H9 (cell line): ENCODE measurements at regions not wholly inside any gene's neighbourhood (a gene's known extent, or its start where the extent isn't known, plus 50 kb on each side); places are given as distances from the start of the nearest gene placed in this dataset.

Experiments
- DNase-seq: peaks from one replicate; pipeline ENCODE4 v3.0.0-alpha.2; 2017
- H2AFZ ChIP-seq: one replicate; pipeline ENCODE4 v1.6.1; 2013; ENCODE audit warnings: mild to moderate bottlenecking, low read length, control low read depth, moderate library complexity
- H2AK5ac ChIP-seq: 2 replicates; pipeline ENCODE4 v1.6.1; 2013; ENCODE audit warnings: low read length, control low read depth, mixed read lengths; ENCODE audit not compliant: insufficient read length
- H2BK120ac ChIP-seq: one replicate; pipeline ENCODE4 v1.6.1; 2013; ENCODE audit warnings: low read depth, mild to moderate bottlenecking, low read length, control low read depth, inconsistent platforms; ENCODE audit not compliant: poor library complexity, severe bottlenecking
- H2BK12ac ChIP-seq: 2 replicates; pipeline ENCODE4 v1.6.1; 2013; ENCODE audit warnings: low read length, control low read depth, mixed read lengths, low read depth; ENCODE audit not compliant: insufficient read length
- H2BK15ac ChIP-seq: 2 replicates; pipeline ENCODE4 v1.6.1; 2013; ENCODE audit warnings: low read depth, low read length, control low read depth
- H2BK20ac ChIP-seq: one replicate; pipeline ENCODE4 v1.6.1; 2013; ENCODE audit warnings: low read depth, mild to moderate bottlenecking, low read length, control low read depth, inconsistent platforms; ENCODE audit not compliant: poor library complexity, severe bottlenecking
- H2BK5ac ChIP-seq: 2 replicates; pipeline ENCODE4 v1.6.1; 2013; ENCODE audit warnings: low read length, control low read depth, mixed read lengths; ENCODE audit not compliant: insufficient read length
- H3K14ac ChIP-seq: 2 replicates; pipeline ENCODE4 v1.6.1; 2013; ENCODE audit warnings: low read length, control low read depth; ENCODE audit not compliant: insufficient read depth
- H3K18ac ChIP-seq: 2 replicates; pipeline ENCODE4 v1.6.1; 2013; ENCODE audit warnings: low read depth, mild to moderate bottlenecking, mixed read lengths, low read length, control low read depth; ENCODE audit not compliant: insufficient read length
- H3K23ac ChIP-seq: 2 replicates; pipeline ENCODE4 v1.6.1; 2013; ENCODE audit warnings: low read length, control low read depth, mixed read lengths, low read depth; ENCODE audit not compliant: insufficient read length
- H3K23me2 ChIP-seq: 2 replicates; pipeline ENCODE4 v1.6.1; 2013; ENCODE audit warnings: low read depth, mild to moderate bottlenecking, mixed read lengths, low read length, control low read depth; ENCODE audit not compliant: insufficient read length, poor library complexity, severe bottlenecking
- H3K27ac ChIP-seq: 2 replicates; pipeline ENCODE4 v1.5.1; 2013; ENCODE audit warnings: low read length, control low read depth, mixed read lengths, low read depth; ENCODE audit not compliant: insufficient read length
- H3K27me3 ChIP-seq: 2 replicates; pipeline ENCODE4 v1.6.1; 2013; ENCODE audit warnings: low read length, control low read depth, inconsistent platforms; ENCODE audit not compliant: insufficient read depth
- H3K4ac ChIP-seq: 2 replicates; pipeline ENCODE4 v1.6.1; 2013; ENCODE audit warnings: low read depth, mild to moderate bottlenecking, control low read depth, inconsistent platforms, low read length, moderate library complexity
- H3K4me1 ChIP-seq: 2 replicates; pipeline ENCODE4 v1.6.1; 2013; ENCODE audit warnings: low read length, control low read depth, inconsistent platforms; ENCODE audit not compliant: insufficient read depth
- H3K4me2 ChIP-seq: 2 replicates; pipeline ENCODE4 v1.6.1; 2013; ENCODE audit warnings: low read length, control low read depth, mixed read lengths; ENCODE audit not compliant: insufficient read length, insufficient read depth
- H3K56ac ChIP-seq: 2 replicates; pipeline ENCODE4 v1.6.1; 2013; ENCODE audit warnings: low read depth, mild to moderate bottlenecking, mixed read lengths, low read length, control low read depth; ENCODE audit not compliant: insufficient read length
- H3K79me1 ChIP-seq: 2 replicates; pipeline ENCODE4 v1.6.1; 2013; ENCODE audit warnings: low read depth, mild to moderate bottlenecking, moderate library complexity, low read length, control low read depth, inconsistent platforms; ENCODE audit not compliant: insufficient read depth, poor library complexity, severe bottlenecking
- H3K79me2 ChIP-seq: 2 replicates; pipeline ENCODE4 v1.6.1; 2013; ENCODE audit warnings: low read length, control low read depth, inconsistent platforms; ENCODE audit not compliant: insufficient read depth
- H3K9ac ChIP-seq: 2 replicates; pipeline ENCODE4 v1.6.1; 2013; ENCODE audit warnings: low read length, control low read depth, mixed read lengths; ENCODE audit not compliant: insufficient read length; ENCODE audit errors: extremely low read depth
- H3K9me3 ChIP-seq: one replicate; pipeline ENCODE4 v1.6.1; 2013; ENCODE audit warnings: low read depth, low read length, inconsistent platforms; ENCODE audit not compliant: control insufficient read depth
- H3T11ph ChIP-seq: one replicate; pipeline ENCODE4 v1.6.1; 2013; ENCODE audit warnings: mild to moderate bottlenecking, low read length, control low read depth, inconsistent platforms
- H4K20me1 ChIP-seq: one replicate; pipeline ENCODE4 v1.6.1; 2013; ENCODE audit not compliant: control insufficient read depth, insufficient read length, insufficient read depth
- H4K5ac ChIP-seq: 2 replicates; pipeline ENCODE4 v1.6.1; 2013; ENCODE audit warnings: low read depth, mild to moderate bottlenecking, mixed read lengths, low read length, control low read depth; ENCODE audit not compliant: insufficient read length
- H4K8ac ChIP-seq: replicated peaks from 2 replicates; pipeline ENCODE4 v1.6.1; 2013; ENCODE audit warnings: low read length, control low read depth, mixed read lengths, low read depth; ENCODE audit not compliant: insufficient read length
- H4K91ac ChIP-seq: 2 replicates; pipeline ENCODE4 v1.6.1; 2013; ENCODE audit warnings: low read depth, mild to moderate bottlenecking, moderate library complexity, mixed read lengths, low read length, control low read depth; ENCODE audit not compliant: insufficient read length
- H3K27ac Mint-ChIP-seq, 3 experiments: 2 replicates in 2 of 3; 3 replicates in 1 of 3; pipeline ENCODE4 v1.8.0; 2020 to 2021; ENCODE audit warnings: mixed read lengths in 3 of 3, mild to moderate bottlenecking in 1 of 3, moderate library complexity in 1 of 3
- H3K27me3 Mint-ChIP-seq: 2 replicates; pipeline ENCODE4 v1.8.0; 2021; ENCODE audit warnings: low read depth, mild to moderate bottlenecking, moderate library complexity, mixed read lengths
- H3K36me3 Mint-ChIP-seq, 3 experiments: 2 replicates in 2 of 3; 3 replicates in 1 of 3; pipeline ENCODE4 v1.8.0; 2020 to 2021; ENCODE audit warnings: low read depth in 3 of 3, mixed read lengths in 3 of 3; ENCODE audit not compliant: insufficient read depth in 1 of 3
- H3K4me1 Mint-ChIP-seq, 2 experiments: 2 replicates each; pipeline ENCODE4 v1.8.0; 2020; ENCODE audit warnings: mixed read lengths in 2 of 2
- H3K4me3 Mint-ChIP-seq, 2 experiments: 2 replicates in 1 of 2; 3 replicates in 1 of 2; pipeline ENCODE4 v1.8.0; 2020 to 2021; ENCODE audit warnings: mild to moderate bottlenecking in 2 of 2, mixed read lengths in 2 of 2, moderate library complexity in 1 of 2
- H3K9me3 Mint-ChIP-seq, 2 experiments: 2 replicates in 1 of 2; 3 replicates in 1 of 2; pipeline ENCODE4 v1.8.0; 2020; ENCODE audit warnings: mild to moderate bottlenecking in 2 of 2, mixed read lengths in 2 of 2, moderate library complexity in 1 of 2
- WGBS: extraction: QIAGEN DNeasy Blood & Tissue Kit; methylation state at CpG from one replicate; pipeline ENCODE4 v1.1.7; 2013; ENCODE audit warnings: missing lambda C conversion rate, low lambda C conversion rate, mixed read lengths; ENCODE audit not compliant: insufficient read length; ENCODE audit errors: extremely low coverage; 5-methylcytosine and 5-hydroxymethylcytosine counted together
- TF ChIP-seq, protein P1 (sequence below): fragments of 200-600 bp; sonication (generic); conservative IDR thresholded peaks from 3 replicates; pipeline ENCODE4 v1.8.0; 2021; ENCODE audit warnings: antibody characterized with exemption, mild to moderate bottlenecking

DNA sequence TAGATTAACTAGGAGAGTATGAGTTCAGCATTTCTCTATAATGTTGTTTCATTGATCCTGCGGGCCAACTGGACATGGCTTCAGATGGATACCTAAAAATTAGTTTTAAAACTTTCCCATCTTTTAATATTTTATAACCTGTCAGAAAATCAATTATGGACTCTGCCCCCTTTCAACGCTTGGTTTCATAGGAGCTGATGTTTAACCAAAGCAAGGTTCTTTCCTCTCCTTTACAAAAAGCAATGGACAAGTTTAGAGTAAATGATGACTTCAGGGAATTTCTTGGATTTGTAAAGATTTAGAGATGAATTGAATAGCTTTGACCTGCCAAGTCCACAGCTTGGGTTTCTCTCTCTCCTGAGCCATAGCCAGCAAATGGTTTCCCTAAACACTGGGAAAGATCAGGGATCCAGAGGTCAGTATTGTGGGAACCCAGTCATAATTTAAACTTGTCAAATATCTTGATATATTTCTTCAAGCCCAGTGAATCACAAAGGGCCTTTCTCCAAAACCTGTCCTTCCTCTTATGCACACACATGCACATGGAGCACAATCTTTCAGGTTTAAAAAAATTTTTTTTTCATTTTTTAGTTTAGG lies 177.1 kb downstream of the EVX1 start:
- Histone ChIP-seq H3K14ac (no peak overlapping the region), H2BK20ac (no peak overlapping the region), H3K4me2 (no peak overlapping the region), H2BK12ac (no peak overlapping the region), H3K4me1 (no peaks in the 10 kb centered on the region), H3K18ac (no peak overlapping the region), H3K23me2 (no peaks in the 10 kb centered on the region), H3K79me1 (no peaks in the 10 kb centered on the region), H3K79me2 (no peaks in the 10 kb centered on the region), H3K23ac (no peak overlapping the region), H3K27ac (no peak overlapping the region), H4K8ac (no peak overlapping the region), H4K91ac (no peak overlapping the region), H3K27me3 (no peaks in the 10 kb centered on the region), H2BK5ac (no peak overlapping the region), H2BK120ac (no peak overlapping the region), H4K5ac (no peak overlapping the region), H3K9ac (no peak overlapping the region), H2AFZ (no peak overlapping the region), H4K20me1 (no peaks in the 10 kb centered on the region), H3K56ac (no peak overlapping the region), H3K4ac (no peak overlapping the region), H2BK15ac (no peak overlapping the region), H2AK5ac (no peak overlapping the region), H3K9me3 (no peaks in the 10 kb centered on the region), H3T11ph (no peak overlapping the region)
- WGBS: no CpG with 5 or more reads among the region's 2 CpGs
- no peak for DNase-seq
- H3K27ac Mint-ChIP-seq: no peak overlapping the region
- no peaks in the 10 kb centered on the region for H3K36me3 Mint-ChIP-seq
- H3K27me3 Mint-ChIP-seq: peaks cover 2% of the 10 kb centered on the region
- H3K9me3 Mint-ChIP-seq: no peaks in the 10 kb centered on the region
- TF ChIP-seq, protein P1, sequence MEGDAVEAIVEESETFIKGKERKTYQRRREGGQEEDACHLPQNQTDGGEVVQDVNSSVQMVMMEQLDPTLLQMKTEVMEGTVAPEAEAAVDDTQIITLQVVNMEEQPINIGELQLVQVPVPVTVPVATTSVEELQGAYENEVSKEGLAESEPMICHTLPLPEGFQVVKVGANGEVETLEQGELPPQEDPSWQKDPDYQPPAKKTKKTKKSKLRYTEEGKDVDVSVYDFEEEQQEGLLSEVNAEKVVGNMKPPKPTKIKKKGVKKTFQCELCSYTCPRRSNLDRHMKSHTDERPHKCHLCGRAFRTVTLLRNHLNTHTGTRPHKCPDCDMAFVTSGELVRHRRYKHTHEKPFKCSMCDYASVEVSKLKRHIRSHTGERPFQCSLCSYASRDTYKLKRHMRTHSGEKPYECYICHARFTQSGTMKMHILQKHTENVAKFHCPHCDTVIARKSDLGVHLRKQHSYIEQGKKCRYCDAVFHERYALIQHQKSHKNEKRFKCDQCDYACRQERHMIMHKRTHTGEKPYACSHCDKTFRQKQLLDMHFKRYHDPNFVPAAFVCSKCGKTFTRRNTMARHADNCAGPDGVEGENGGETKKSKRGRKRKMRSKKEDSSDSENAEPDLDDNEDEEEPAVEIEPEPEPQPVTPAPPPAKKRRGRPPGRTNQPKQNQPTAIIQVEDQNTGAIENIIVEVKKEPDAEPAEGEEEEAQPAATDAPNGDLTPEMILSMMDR: no peak
- H3K4me1 Mint-ChIP-seq: peaks cover 0 to 3% of the 10 kb centered on the region in 2 experiments; a peak in 1 of 4 replicates
- H3K4me3 Mint-ChIP-seq: no peak overlapping the region
